Right kidney (tissue), 1 donor: ENCODE measurements at regions not wholly inside any gene's neighbourhood (a gene's known extent, or its start where the extent isn't known, plus 50 kb on each side); places are given as distances from the start of the nearest gene placed in this dataset.
"Not testable (repeated sequence)": the region's sequence is repeated elsewhere in the genome, so short reads cannot be mapped to it uniquely, and the experiment has no call there.

Experiments used
- DNase-seq: peaks from one replicate; pipeline ENCODE4 v3.0.0-alpha.2; 2016

- DNase-seq: no peak
Observed at GRCh38 chr22:22977479-22978200, 90.0 kb downstream of the IGLL5 start.

DNA sequence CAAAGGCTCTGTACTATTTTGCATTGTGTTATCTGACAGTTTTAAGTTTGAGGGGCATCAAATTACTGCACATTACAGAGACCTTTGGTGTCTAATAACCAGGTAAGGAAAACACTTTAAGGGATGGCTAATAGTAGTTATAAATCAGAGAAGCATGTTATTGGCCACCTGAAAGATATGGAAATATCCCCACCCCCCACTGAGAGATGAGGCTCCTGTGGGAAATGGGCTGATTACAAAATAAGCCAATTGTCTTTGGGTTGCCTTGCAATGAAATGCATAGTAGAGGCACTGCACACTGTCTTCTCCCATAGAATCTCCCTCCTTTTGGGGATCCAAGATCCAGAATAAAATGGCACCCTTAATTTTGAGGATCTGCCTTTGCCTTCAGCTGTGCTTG lies 91.0 kb downstream of the IGLL5 start:
- DNase-seq: no peak

DNA sequence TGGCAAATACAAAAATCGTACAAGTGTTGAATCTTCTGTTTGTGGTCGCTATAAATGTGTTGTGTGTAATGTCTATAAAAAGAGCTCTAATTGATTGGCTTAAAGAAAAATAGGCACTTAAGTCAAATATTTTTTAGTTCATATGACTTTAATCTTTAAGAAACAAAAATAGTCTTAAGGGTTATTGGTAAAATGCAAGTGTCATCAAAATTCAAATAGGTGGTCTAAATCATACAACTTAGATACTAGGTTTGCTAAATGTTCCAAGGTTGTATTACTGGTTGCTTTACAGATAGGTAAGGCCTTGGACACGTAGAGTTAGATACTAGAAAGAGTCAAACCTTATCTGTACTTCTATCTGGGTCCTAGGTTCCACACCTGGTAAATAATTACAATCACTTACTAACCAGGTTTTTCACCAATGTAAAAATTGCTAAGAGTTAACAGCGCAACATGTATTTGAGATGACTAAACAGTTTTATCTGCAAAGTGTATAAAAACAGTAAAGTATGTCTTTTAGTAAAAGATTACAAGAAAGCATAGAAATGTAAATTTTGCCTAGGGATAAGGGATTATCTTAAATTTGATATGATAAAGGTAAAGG lies 91.1 kb upstream of the GNAZ start:
- DNase-seq: no peak

DNA sequence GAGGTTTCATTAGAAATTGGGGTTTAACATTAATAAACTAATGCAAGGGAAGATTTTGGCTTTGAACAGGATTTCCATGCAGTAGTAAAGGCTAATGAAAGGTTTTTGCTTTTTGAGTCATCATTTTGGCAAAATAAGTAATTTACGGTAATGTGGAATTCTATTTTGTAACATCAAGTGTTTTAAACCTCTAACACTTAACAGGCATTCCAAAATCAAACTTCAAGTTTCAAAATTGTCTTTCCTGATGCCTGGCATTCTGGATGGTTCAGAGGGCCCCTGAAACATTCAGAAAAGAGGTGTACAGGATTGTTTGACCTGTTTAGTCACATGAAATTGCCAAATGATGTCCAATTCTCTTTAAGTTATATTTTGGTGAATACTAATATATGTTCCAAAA lies 90.4 kb upstream of the GNAZ start:
- no peak for DNase-seq

DNA sequence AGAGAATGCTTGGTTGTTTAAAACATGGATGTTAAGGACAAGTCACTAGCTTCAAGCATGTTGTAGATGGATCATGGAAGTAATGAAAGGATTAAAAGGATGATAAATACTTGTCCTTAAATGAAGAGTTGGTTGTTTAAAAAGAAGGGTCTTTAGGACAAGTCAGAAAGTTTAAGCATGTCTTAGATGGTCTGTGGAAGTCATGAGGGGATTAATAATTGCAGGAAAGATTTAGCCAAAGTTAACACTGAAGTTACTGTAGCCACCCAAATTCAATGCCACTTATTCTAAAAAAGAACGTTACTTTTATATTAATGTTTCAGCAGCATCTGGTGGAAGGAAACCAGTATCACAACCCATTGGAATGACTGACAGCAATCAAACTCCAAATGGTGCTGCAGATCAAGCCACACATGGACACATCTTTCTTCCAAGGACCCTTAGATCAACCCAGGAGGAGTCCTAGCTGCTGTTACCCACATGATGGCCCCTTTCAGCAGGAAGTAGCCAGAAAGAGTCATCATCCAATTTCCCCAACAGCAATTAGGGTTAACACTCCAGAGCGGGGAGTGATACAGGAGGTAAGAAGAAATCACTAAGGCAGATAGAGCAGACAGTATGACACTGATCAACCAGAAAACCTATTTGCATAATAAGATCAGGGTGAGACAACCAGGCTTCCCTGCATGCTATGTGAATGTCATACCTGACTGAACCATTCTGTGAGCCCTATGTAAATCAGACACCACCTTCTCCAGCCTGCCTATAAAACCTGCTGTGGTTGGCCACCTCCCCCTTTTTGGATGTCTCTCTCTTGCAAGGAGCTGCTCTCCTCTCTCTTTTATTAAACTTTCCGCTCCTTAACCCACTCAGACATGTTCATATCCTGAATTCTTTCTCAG lies 88.4 kb upstream of the GNAZ start:
- DNase-seq: no peak

- DNase-seq: no peak
Observed at GRCh38 chr22:22982616-22983015, 87.7 kb upstream of the GNAZ start.

- DNase-seq: no peak
Observed at GRCh38 chr22:22983123-22983522, 87.2 kb upstream of the GNAZ start.

DNA sequence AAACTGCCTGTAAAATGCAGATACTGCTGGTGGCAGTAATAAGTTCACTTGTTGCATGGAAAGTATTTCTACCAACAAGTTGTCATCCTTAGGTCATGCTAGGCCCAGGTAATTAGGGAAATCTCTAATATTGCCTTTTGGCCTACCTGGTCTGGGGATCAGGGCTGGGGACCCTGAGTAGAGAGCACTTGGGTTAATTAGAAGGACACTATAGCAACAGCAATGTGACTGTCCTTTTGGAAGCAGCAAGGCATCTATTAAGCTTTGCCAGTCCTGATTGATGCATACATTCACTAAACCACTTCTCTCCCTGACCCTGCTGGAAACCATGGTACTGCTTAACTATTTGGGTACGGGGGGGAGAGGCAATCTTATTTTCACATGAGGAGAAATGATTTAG lies 86.5 kb upstream of the GNAZ start:
- no peak for DNase-seq

- DNase-seq: no peak
Observed at GRCh38 chr22:22984967-22985366, 85.4 kb upstream of the GNAZ start.

DNA sequence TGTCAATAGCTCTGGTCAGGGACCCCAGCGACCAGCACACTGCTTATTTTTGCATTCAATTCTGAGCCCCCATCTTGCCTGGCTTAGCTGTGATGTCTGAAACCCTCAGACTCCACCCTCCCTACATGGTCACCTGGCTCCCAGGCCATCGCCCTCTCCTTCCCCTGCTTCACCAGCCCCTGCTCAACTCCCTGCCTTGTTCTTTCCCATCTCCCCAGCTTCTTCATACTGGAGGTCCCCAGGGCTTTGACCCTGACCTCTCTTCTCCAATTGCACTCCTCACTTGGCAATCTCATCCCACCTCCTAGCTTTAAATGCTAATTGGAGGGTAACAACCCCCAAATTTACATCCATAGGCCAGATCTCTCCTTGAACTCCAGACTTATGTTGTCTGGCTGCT lies 84.3 kb upstream of the GNAZ start:
- no peak for DNase-seq

GRCh38 chr22:22986640-22987039 lies 83.7 kb upstream of the GNAZ start:
- no peak for DNase-seq

- no peak for DNase-seq
Observed at GRCh38 chr22:22988150-22988549, 82.2 kb upstream of the GNAZ start.

DNA sequence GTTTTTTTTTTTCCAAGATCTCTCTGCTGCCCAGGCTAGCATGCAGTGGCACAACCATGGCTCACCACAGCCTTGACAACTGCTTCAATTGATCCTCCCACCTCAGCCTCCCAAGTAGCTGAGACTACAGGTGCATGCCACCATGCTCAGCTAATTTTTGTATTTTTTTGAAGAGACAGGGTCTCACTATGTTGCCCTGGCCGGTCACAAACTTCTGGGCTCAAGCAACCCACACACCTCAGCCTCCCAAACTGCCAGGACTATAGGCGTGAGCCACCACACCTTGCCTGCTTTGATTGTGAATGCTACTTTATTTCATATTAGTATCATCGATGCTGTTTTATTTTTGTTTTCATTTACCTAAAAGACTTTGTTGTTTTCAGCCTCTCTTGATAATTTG lies 81.5 kb upstream of the GNAZ start:
- DNase-seq: no peak

DNA sequence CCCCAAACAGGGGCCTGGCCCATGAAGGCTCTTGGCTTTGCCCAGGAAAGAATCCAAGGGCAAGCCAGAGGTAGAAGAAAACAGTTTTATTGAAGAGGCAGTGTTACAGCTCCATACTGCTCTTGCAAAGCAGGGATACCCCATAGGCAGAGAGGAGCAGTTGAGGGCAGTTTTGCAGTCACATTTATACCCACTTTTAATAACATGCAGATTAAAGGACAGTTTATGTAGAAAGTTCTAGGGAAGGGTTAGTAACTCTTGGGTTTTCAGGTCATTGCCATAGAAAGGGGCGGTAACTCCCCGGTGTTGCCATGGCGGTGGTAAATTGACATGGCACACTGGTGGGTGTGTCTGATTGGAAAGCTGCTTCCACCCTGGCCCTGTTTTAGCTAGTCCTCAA lies 80.5 kb upstream of the GNAZ start:
- DNase-seq: no peak

DNA sequence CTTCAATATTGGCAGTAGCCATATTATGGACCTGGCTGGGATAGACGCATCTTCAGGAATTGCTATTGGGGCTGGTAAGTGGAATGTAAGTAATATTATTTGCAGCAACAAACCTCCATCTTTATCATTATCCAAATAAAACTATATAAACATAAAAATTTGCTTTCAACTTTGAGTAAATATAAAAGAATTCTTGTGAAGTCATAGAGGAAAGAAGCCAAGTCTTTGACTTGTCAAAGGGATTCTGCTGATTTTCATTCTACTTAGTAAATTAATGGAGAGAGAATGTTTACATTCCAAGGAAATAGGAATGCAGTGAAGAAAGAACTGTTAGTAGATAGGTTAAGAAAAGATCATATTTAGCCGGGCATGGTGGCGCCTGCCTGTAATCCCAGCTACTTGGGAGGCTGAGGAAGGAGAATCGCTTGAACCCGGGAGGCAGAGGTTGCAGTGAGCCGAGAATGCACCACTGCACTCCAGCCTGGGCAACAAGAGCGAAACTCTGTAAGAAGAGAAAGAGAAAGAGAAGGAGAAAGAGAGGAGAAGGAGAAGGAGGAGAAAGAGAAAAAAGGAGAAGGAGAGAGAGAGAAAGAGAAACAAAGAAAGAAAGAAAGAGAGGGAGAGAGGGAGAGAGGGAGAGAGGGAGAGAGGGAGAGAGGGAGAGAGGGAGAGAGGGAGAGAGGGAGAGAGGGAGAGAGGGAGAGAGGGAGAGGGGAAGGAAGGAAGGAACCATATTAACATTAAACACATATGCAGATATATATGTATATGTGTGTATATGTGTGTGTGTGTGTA lies 79.4 kb upstream of the GNAZ start:
- not testable (repeated sequence) for DNase-seq

GRCh38 chr22:22992474-22992873 lies 77.8 kb upstream of the GNAZ start:
- no peak for DNase-seq

DNA sequence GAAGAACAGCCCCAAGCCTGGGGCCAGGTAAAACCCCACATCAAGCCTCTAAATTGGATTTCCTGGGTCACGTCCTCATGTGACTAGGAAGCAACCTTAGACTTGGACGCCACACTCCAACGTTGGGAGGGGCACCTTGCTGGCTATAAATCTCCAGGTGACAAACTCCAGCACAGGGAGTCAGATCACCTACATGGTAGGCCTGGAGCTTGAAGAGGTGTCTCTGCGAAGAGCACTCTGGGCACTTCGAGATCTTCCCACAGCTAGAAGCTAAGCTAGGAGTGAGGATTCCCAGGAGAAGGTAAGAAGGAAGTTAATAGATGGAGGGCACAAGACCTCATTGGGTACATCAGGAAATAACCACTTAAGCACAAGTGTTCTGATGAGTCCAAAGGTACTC lies 77.1 kb upstream of the GNAZ start:
- no peak for DNase-seq

GRCh38 chr22:22995166-22995565 lies 75.2 kb upstream of the GNAZ start:
- DNase-seq: no peak

DNA sequence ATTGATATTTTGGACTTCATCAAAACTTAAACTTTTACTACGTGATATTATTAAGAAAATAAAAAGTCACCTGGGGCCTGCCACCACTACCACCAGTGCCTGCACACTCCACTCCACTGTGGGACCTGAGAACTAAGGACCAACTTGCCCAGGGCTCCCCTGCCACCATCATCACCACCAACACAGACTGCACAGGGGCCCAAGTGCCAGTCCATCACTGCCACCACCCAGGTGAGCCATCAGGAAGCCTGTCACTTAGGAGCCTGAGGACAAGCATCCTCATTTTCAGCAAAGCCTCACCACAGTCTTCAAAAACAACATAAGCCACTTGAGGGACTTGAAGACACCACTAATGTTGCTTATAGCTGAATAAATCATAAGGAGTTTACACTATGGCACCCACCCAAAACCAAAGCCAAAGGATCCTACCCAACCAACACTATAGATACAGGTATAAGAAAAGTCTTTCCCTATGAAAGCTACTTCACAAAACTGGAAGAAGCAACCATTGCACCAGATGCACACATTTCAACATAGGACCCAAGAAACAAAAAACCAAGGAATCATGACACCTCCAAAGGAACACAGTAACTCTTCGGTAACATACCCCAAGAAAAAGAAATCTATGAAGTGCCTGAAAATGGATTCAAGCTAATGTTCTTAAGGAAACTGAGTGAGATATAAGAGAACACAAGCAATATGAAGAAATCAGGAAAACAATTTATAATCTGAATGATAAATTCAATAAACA lies 73.6 kb upstream of the GNAZ start:
- no peak for DNase-seq

GRCh38 chr22:22997262-22997898 lies 72.9 kb upstream of the GNAZ start:
- no peak for DNase-seq

DNA sequence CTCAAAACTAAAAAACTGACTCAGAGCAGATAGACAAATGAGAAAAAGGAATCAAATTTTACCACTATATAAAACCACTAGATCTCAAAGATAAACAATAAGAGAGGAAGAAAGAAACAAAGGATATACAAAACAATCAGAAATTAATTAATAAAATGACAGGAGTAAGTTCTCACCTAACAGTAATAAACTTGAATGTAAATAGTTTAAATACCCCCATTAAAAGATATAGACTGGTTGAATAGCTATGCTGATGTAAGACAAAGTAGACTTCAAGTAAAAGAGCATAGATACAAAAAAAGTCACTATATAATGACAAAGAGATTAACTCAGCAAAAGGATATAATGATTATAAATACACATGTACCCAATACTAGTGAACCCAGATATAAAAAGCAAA lies 72.3 kb upstream of the GNAZ start:
- no peak for DNase-seq
